ENCODE measurements at regions not wholly inside any gene's neighbourhood (a gene's known extent, or its start where the extent isn't known, plus 50 kb on each side); places are given as distances from the start of the nearest gene placed in this dataset.

- H3K4me3 Mint-ChIP-seq: no peak overlapping the region
- peaks cover 13% of the 10 kb centered on the region for H3K9me3 Mint-ChIP-seq
- no peaks in the 10 kb centered on the region for H3K27me3 Mint-ChIP-seq
- DNase-seq: no peak
- H3K36me3 Mint-ChIP-seq (ENCODE audit: low read depth): no peaks in the 10 kb centered on the region
- no peak overlapping the region for H3K27ac Mint-ChIP-seq
- no peaks in the 10 kb centered on the region for H3K4me1 Mint-ChIP-seq (ENCODE audit: low read depth)
These were observed 250.7 kb upstream of the MON1B start for GRCh38 chr16:76940251-76940650.

- no peaks in the 10 kb centered on the region for H3K4me1 Mint-ChIP-seq (ENCODE audit: low read depth)
- no peak for DNase-seq
- H3K9me3 Mint-ChIP-seq: peaks cover 9% of the 10 kb centered on the region
- H3K4me3 Mint-ChIP-seq: no peak overlapping the region
- no peak overlapping the region for H3K27ac Mint-ChIP-seq
- no peaks in the 10 kb centered on the region for H3K27me3 Mint-ChIP-seq
- H3K36me3 Mint-ChIP-seq (ENCODE audit: low read depth): no peaks in the 10 kb centered on the region
These were observed 249.9 kb upstream of the MON1B start for GRCh38 chr16:76941113-76941512.

- Mint-ChIP-seq H3K36me3 (ENCODE audit: low read depth) (no peaks in the 10 kb centered on the region), H3K4me3 (no peak overlapping the region), H3K9me3 (peaks cover 8% of the 10 kb centered on the region), H3K27me3 (no peaks in the 10 kb centered on the region), H3K4me1 (ENCODE audit: low read depth) (no peaks in the 10 kb centered on the region), H3K27ac (no peak overlapping the region)
- no peak for DNase-seq
These were observed 248.9 kb upstream of the MON1B start for GRCh38 chr16:76942089-76942488.

- Mint-ChIP-seq H3K27ac (no peak overlapping the region), H3K27me3 (no peaks in the 10 kb centered on the region), H3K9me3 (peaks cover 7% of the 10 kb centered on the region), H3K36me3 (ENCODE audit: low read depth) (no peaks in the 10 kb centered on the region), H3K4me3 (no peak overlapping the region), H3K4me1 (ENCODE audit: low read depth) (no peaks in the 10 kb centered on the region)
- DNase-seq: no peak
These were observed 247.1 kb upstream of the MON1B start for GRCh38 chr16:76943921-76944320.

- Mint-ChIP-seq H3K27me3 (no peaks in the 10 kb centered on the region), H3K4me1 (ENCODE audit: low read depth) (no peaks in the 10 kb centered on the region), H3K4me3 (no peak overlapping the region), H3K9me3 (peaks cover 11% of the 10 kb centered on the region), H3K36me3 (ENCODE audit: low read depth) (no peaks in the 10 kb centered on the region), H3K27ac (no peak overlapping the region)
- no peak for DNase-seq
These were observed 244.1 kb upstream of the MON1B start for GRCh38 chr16:76946879-76947278.

GRCh38 chr16:76947749-76948148, 243.2 kb upstream of the MON1B start:
- peaks cover 11% of the 10 kb centered on the region for H3K9me3 Mint-ChIP-seq
- no peak overlapping the region for H3K4me3 Mint-ChIP-seq
- no peak for DNase-seq
- no peaks in the 10 kb centered on the region for H3K4me1 Mint-ChIP-seq (ENCODE audit: low read depth)
- no peaks in the 10 kb centered on the region for H3K27me3 Mint-ChIP-seq
- no peaks in the 10 kb centered on the region for H3K36me3 Mint-ChIP-seq (ENCODE audit: low read depth)
- no peak overlapping the region for H3K27ac Mint-ChIP-seq

GRCh38 chr16:76955629-76956028, 235.4 kb upstream of the MON1B start:
- Mint-ChIP-seq H3K27ac (no peak overlapping the region), H3K4me3 (no peak overlapping the region)
- DNase-seq: no peak

GRCh38 chr16:76956394-76956793, 234.6 kb upstream of the MON1B start:
- Mint-ChIP-seq H3K27ac (no peak overlapping the region), H3K9me3 (peaks cover 17% of the 10 kb centered on the region), H3K4me3 (no peak overlapping the region), H3K4me1 (ENCODE audit: low read depth) (no peaks in the 10 kb centered on the region), H3K36me3 (ENCODE audit: low read depth) (no peaks in the 10 kb centered on the region), H3K27me3 (no peaks in the 10 kb centered on the region)
- DNase-seq: no peak

More at GRCh38 chr16:76955629-76956028, 235.4 kb upstream of the MON1B start:
- no peaks in the 10 kb centered on the region for H3K27me3 Mint-ChIP-seq
- H3K9me3 Mint-ChIP-seq: peaks cover 17% of the 10 kb centered on the region
- H3K4me1 Mint-ChIP-seq (ENCODE audit: low read depth): no peaks in the 10 kb centered on the region
- H3K36me3 Mint-ChIP-seq (ENCODE audit: low read depth): no peaks in the 10 kb centered on the region

- no peaks in the 10 kb centered on the region for H3K4me1 Mint-ChIP-seq (ENCODE audit: low read depth)
- no peaks in the 10 kb centered on the region for H3K27me3 Mint-ChIP-seq
- H3K4me3 Mint-ChIP-seq: no peak overlapping the region
- H3K9me3 Mint-ChIP-seq: peaks cover 17% of the 10 kb centered on the region
- no peak for DNase-seq
- no peak overlapping the region for H3K27ac Mint-ChIP-seq
- no peaks in the 10 kb centered on the region for H3K36me3 Mint-ChIP-seq (ENCODE audit: low read depth)
These were observed 234.1 kb upstream of the MON1B start for GRCh38 chr16:76956841-76957240.

- no peaks in the 10 kb centered on the region for H3K36me3 Mint-ChIP-seq (ENCODE audit: low read depth)
- H3K27ac Mint-ChIP-seq: no peak overlapping the region
- no peaks in the 10 kb centered on the region for H3K4me1 Mint-ChIP-seq (ENCODE audit: low read depth)
- H3K9me3 Mint-ChIP-seq: peaks cover 17% of the 10 kb centered on the region
- H3K27me3 Mint-ChIP-seq: no peaks in the 10 kb centered on the region
- no peak overlapping the region for H3K4me3 Mint-ChIP-seq
- no peak for DNase-seq
These were observed 231.8 kb upstream of the MON1B start for GRCh38 chr16:76959166-76959565.

- H3K27ac Mint-ChIP-seq: no peak overlapping the region
- H3K4me1 Mint-ChIP-seq (ENCODE audit: low read depth): no peaks in the 10 kb centered on the region
- no peaks in the 10 kb centered on the region for H3K27me3 Mint-ChIP-seq
- no peak overlapping the region for H3K4me3 Mint-ChIP-seq
- no peak for DNase-seq
- peaks cover 3% of the 10 kb centered on the region for H3K9me3 Mint-ChIP-seq
- H3K36me3 Mint-ChIP-seq (ENCODE audit: low read depth): no peaks in the 10 kb centered on the region
These were observed 227.2 kb upstream of the MON1B start for GRCh38 chr16:76963614-76964315.

- H3K36me3 Mint-ChIP-seq (ENCODE audit: low read depth): no peaks in the 10 kb centered on the region
- no peaks in the 10 kb centered on the region for H3K4me1 Mint-ChIP-seq (ENCODE audit: low read depth)
- H3K4me3 Mint-ChIP-seq: no peak overlapping the region
- no peak for DNase-seq
- no peaks in the 10 kb centered on the region for H3K9me3 Mint-ChIP-seq
- no peaks in the 10 kb centered on the region for H3K27me3 Mint-ChIP-seq
- H3K27ac Mint-ChIP-seq: no peak overlapping the region
These were observed 226.4 kb upstream of the MON1B start for GRCh38 chr16:76964464-76965154.

GRCh38 chr16:76970087-76970744, 220.8 kb upstream of the MON1B start:
- Mint-ChIP-seq H3K27me3 (peaks cover 9% of the 10 kb centered on the region), H3K4me1 (ENCODE audit: low read depth) (no peaks in the 10 kb centered on the region)
- DNase-seq: no peak

GRCh38 chr16:76970745-76971099, 220.3 kb upstream of the MON1B start:
- H3K9me3 Mint-ChIP-seq: no peaks in the 10 kb centered on the region
- H3K27ac Mint-ChIP-seq: no peak overlapping the region

More at GRCh38 chr16:76970087-76970744, 220.8 kb upstream of the MON1B start:
- H3K27ac Mint-ChIP-seq: no peak overlapping the region
- H3K4me3 Mint-ChIP-seq: no peak overlapping the region
- H3K36me3 Mint-ChIP-seq (ENCODE audit: low read depth): no peaks in the 10 kb centered on the region
- no peaks in the 10 kb centered on the region for H3K9me3 Mint-ChIP-seq

GRCh38 chr16:76976101-76976500, 214.9 kb upstream of the MON1B start:
- DNase-seq: no peak
- peaks cover 12% of the 10 kb centered on the region for H3K27me3 Mint-ChIP-seq

More at GRCh38 chr16:76970745-76971099, 220.3 kb upstream of the MON1B start:
- Mint-ChIP-seq H3K27me3 (peaks cover 9% of the 10 kb centered on the region), H3K4me3 (no peak overlapping the region), H3K4me1 (ENCODE audit: low read depth) (no peaks in the 10 kb centered on the region), H3K36me3 (ENCODE audit: low read depth) (no peaks in the 10 kb centered on the region)
- DNase-seq: no peak

More at GRCh38 chr16:76976101-76976500, 214.9 kb upstream of the MON1B start:
- H3K4me1 Mint-ChIP-seq (ENCODE audit: low read depth): no peaks in the 10 kb centered on the region
- H3K36me3 Mint-ChIP-seq (ENCODE audit: low read depth): no peaks in the 10 kb centered on the region
- no peaks in the 10 kb centered on the region for H3K9me3 Mint-ChIP-seq
- H3K4me3 Mint-ChIP-seq: no peak overlapping the region
- no peak overlapping the region for H3K27ac Mint-ChIP-seq
